ENCODE measurements at regions not wholly inside any gene's neighbourhood (a gene's known extent, or its start where the extent isn't known, plus 50 kb on each side); places are given as distances from the start of the nearest gene placed in this dataset.

DNA sequence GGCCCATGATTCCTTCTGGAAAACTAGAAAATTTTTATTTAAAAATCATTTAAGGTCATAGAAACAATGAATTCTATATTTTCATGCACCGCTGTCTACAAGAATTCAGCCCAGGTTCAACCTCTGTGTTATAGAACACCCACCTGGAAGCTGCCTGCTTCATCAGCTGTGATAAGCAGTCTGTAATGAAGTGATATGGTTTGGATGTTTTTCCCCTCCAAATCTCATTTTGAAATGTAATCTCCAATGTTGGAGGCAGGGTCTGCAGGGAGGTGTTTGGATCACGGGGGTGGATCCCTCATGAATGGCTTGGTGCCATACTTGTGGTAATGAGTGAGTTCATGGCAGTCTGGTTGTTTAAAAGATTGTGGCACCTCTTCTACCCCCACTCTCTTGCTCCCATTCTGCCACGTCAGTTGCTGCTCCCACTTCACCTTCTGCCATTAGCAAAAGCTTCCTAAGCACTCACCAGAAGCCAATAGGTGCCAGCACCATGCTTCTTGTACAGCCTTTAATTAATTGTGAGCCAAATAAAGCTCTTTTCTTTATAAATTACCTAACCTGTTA, 55.6 kb downstream of the MRPL32 start:
- DNase-seq (ENCODE audit: low spot score): no peak
- TF ChIP-seq, protein P1, sequence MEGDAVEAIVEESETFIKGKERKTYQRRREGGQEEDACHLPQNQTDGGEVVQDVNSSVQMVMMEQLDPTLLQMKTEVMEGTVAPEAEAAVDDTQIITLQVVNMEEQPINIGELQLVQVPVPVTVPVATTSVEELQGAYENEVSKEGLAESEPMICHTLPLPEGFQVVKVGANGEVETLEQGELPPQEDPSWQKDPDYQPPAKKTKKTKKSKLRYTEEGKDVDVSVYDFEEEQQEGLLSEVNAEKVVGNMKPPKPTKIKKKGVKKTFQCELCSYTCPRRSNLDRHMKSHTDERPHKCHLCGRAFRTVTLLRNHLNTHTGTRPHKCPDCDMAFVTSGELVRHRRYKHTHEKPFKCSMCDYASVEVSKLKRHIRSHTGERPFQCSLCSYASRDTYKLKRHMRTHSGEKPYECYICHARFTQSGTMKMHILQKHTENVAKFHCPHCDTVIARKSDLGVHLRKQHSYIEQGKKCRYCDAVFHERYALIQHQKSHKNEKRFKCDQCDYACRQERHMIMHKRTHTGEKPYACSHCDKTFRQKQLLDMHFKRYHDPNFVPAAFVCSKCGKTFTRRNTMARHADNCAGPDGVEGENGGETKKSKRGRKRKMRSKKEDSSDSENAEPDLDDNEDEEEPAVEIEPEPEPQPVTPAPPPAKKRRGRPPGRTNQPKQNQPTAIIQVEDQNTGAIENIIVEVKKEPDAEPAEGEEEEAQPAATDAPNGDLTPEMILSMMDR (IDR thresholded peaks at IDR 0.05; ENCODE audit: extremely low read depth, missing control alignments): no peak

DNA sequence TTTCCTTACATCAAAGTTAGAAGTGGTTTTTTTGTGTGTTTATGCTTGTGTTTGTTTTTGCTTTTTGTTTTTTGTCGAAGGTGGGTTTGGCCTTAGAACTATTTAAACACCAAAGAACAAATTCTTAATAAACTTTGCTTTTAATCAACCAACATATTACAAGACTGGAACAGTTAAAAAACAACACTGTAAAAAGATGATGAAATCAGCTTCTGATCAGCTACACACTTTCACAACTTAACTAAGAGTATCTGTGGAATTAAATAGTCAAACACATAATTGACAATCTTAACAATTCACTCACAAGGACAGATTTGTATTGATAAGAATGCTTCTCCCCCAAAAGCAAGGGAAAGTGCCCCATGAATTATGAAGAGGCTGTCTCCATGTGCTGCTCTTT, 58.8 kb downstream of the MRPL32 start:
- no peak for DNase-seq (ENCODE audit: low spot score)
- TF ChIP-seq, protein P1 (IDR thresholded peaks at IDR 0.05; ENCODE audit: extremely low read depth, missing control alignments): no peak

DNA sequence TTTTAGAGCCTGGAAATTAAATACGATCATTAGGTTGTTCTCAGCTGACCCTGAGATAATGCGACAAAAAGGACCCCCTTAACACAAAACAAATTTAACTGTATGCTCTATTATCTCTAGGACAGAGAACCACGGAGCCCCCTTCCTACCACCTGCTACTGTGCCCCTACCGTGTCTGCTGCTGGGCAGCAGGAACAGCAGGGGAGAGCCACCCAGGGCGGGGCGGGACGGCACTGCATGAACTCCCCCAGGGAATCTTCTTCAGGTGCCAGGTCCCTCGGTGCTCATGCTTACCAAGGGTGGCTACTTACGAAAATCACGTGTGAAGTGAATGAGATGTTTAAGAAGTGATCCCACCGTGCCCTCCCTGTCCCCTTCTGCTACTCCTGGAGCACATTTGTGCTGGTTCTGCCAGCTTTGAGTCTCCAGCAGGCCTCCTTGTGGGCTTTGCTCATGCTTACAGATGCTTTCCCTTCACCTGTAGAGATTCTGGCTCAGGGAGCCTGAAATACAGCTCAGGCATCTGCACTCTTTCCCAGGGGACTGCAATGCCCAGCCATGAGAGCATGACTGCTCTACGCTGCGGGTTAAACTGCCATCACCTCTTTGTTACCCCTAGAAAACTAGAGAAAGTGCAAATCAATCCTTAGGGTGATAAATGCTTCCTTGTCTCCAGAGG, 59.9 kb downstream of the MRPL32 start:
- TF ChIP-seq, protein P1 (IDR thresholded peaks at IDR 0.05; ENCODE audit: extremely low read depth, missing control alignments): no peak
- DNase-seq (ENCODE audit: low spot score): no peak

DNA sequence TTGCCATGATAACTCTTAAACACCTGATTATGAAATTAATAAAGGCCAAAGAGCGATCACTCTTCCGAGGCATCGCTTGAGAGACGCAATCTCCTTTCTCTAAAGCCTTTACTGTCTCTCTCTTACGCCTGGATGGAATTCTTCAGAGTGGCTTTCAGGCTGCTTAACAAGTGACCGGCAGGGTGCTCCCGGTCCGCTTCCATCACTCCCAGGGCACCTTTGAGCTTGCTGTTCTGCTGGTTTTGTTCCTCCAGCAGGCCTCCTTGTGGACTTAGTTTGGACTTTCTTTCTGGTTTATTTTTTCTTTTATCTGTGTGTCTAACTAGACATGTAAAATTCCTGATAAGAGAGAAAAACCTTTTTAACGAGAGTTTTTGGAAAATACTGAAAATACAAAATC, 60.9 kb downstream of the MRPL32 start:
- TF ChIP-seq, protein P1 (IDR thresholded peaks at IDR 0.05; ENCODE audit: extremely low read depth, missing control alignments): no peak
- no peak for DNase-seq (ENCODE audit: low spot score)

GRCh38 chr7:42994096-42994495, 61.9 kb downstream of the MRPL32 start:
- TF ChIP-seq, protein P1 (IDR thresholded peaks at IDR 0.05; ENCODE audit: extremely low read depth, missing control alignments): no peak
- no peak for DNase-seq (ENCODE audit: low spot score)

- DNase-seq (ENCODE audit: low spot score): no peak
- TF ChIP-seq, protein P1 (IDR thresholded peaks at IDR 0.05; ENCODE audit: extremely low read depth, missing control alignments): no peak
Observed at GRCh38 chr7:42997611-42998010, 65.4 kb downstream of the MRPL32 start.

DNA sequence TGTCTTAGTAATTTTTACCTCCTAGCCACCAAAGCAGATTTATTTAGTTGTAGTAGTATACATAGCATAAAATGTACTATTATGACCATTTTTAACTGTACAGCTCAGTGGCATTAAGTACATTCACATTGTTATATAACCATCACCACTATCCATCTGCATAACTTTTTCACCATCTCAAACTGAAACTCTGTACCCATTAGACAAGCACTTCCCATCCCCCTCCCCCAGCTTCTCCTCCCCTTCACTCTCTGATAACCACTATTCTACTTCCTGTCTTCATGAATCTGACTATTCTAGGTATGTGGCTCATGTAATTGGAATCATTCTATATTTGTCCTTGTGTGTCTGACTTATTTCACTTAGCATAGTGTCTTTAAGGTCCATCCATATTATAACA, 71.9 kb downstream of the MRPL32 start:
- TF ChIP-seq, protein P1 (IDR thresholded peaks at IDR 0.05; ENCODE audit: extremely low read depth, missing control alignments): no peak
- DNase-seq (ENCODE audit: low spot score): no peak
